HUES6 (cell line): ENCODE measurements at regions not wholly inside any gene's neighbourhood (a gene's known extent, or its start where the extent isn't known, plus 50 kb on each side); places are given as distances from the start of the nearest gene placed in this dataset.

Source experiments
- H3K27ac ChIP-seq: 2 replicates; pipeline ENCODE4 v1.7.0; 2013; ENCODE audit warnings: low read depth, mild to moderate bottlenecking, low read length, inconsistent platforms
- H3K27me3 ChIP-seq: 2 replicates; pipeline ENCODE4 v1.6.1; 2013; ENCODE audit warnings: low read length; ENCODE audit not compliant: control insufficient read depth, insufficient read depth
- H3K36me3 ChIP-seq: 2 replicates; pipeline ENCODE4 v1.6.1; 2013; ENCODE audit warnings: low read length; ENCODE audit not compliant: control insufficient read depth, insufficient read depth
- H3K4me1 ChIP-seq: 2 replicates; pipeline ENCODE4 v1.6.1; 2013; ENCODE audit warnings: low read length; ENCODE audit not compliant: control insufficient read depth, insufficient read depth
- H3K4me3 ChIP-seq: 2 replicates; pipeline ENCODE4 v1.5.1; 2013; ENCODE audit warnings: low read depth, low read length
- H3K9ac ChIP-seq: one replicate; pipeline ENCODE4 v1.6.1; 2013; ENCODE audit warnings: mild to moderate bottlenecking, low read length
- H3K9me3 ChIP-seq: 2 replicates; pipeline ENCODE4 v1.6.1; 2013; ENCODE audit warnings: low read depth, low read length; ENCODE audit not compliant: control insufficient read depth, insufficient read depth

GRCh38 chr5:124195411-124195810, 551.0 kb downstream of the ZNF608 start:
- no peak overlapping the region for H3K4me3 ChIP-seq
- H3K27ac ChIP-seq = no peak overlapping the region
- no peak overlapping the region for H3K9ac ChIP-seq
- H3K9me3 ChIP-seq = peaks cover 2% of the 10 kb centered on the region; the same call in 1 of the 2 replicates
- no peaks in the 10 kb centered on the region for H3K36me3 ChIP-seq
- H3K27me3 ChIP-seq = no peaks in the 10 kb centered on the region
- no peaks in the 10 kb centered on the region for H3K4me1 ChIP-seq

- Histone ChIP-seq H3K27me3 (no peaks in the 10 kb centered on the region), H3K4me3 (no peak overlapping the region), H3K27ac (no peak overlapping the region), H3K9ac (no peak overlapping the region), H3K9me3 (no peaks in the 10 kb centered on the region), H3K4me1 (no peaks in the 10 kb centered on the region), H3K36me3 (no peaks in the 10 kb centered on the region)
Observed at GRCh38 chr5:124194282-124194681, 552.2 kb downstream of the ZNF608 start.

GRCh38 chr5:124193371-124193789, 553.1 kb downstream of the ZNF608 start:
- H3K9ac ChIP-seq = no peak overlapping the region
- H3K27me3 ChIP-seq = no peaks in the 10 kb centered on the region
- no peaks in the 10 kb centered on the region for H3K9me3 ChIP-seq
- no peak overlapping the region for H3K27ac ChIP-seq
- H3K36me3 ChIP-seq = no peaks in the 10 kb centered on the region
- no peak overlapping the region for H3K4me3 ChIP-seq
- no peaks in the 10 kb centered on the region for H3K4me1 ChIP-seq

GRCh38 chr5:124192716-124193115, 553.7 kb downstream of the ZNF608 start:
- Histone ChIP-seq H3K27ac (no peak overlapping the region), H3K36me3 (no peaks in the 10 kb centered on the region), H3K4me1 (no peaks in the 10 kb centered on the region), H3K4me3 (no peak overlapping the region), H3K9ac (no peak overlapping the region), H3K9me3 (no peaks in the 10 kb centered on the region), H3K27me3 (no peaks in the 10 kb centered on the region)

GRCh38 chr5:124185716-124186115, 560.7 kb downstream of the ZNF608 start:
- no peaks in the 10 kb centered on the region for H3K27me3 ChIP-seq
- H3K27ac ChIP-seq = no peak overlapping the region
- no peaks in the 10 kb centered on the region for H3K36me3 ChIP-seq
- no peak overlapping the region for H3K4me3 ChIP-seq
- H3K9me3 ChIP-seq = no peaks in the 10 kb centered on the region
- no peak overlapping the region for H3K9ac ChIP-seq
- H3K4me1 ChIP-seq = no peaks in the 10 kb centered on the region

GRCh38 chr5:124182133-124182532, 564.3 kb downstream of the ZNF608 start:
- H3K27me3 ChIP-seq = no peaks in the 10 kb centered on the region
- H3K4me3 ChIP-seq = no peak overlapping the region
- no peak overlapping the region for H3K27ac ChIP-seq
- H3K4me1 ChIP-seq = no peaks in the 10 kb centered on the region
- no peak overlapping the region for H3K9ac ChIP-seq
- H3K9me3 ChIP-seq = peaks cover 10% of the 10 kb centered on the region; the same call in 1 of the 2 replicates
- H3K36me3 ChIP-seq = no peaks in the 10 kb centered on the region

GRCh38 chr5:124180875-124181461, 565.5 kb downstream of the ZNF608 start:
- no peak overlapping the region for H3K4me3 ChIP-seq
- H3K27me3 ChIP-seq = no peaks in the 10 kb centered on the region
- H3K27ac ChIP-seq = no peak overlapping the region
- no peak overlapping the region for H3K9ac ChIP-seq
- H3K4me1 ChIP-seq = no peaks in the 10 kb centered on the region
- no peaks in the 10 kb centered on the region for H3K36me3 ChIP-seq
- H3K9me3 ChIP-seq = peaks cover 10% of the 10 kb centered on the region; the same call in 1 of the 2 replicates

GRCh38 chr5:124180299-124180874, 566.1 kb downstream of the ZNF608 start:
- Histone ChIP-seq H3K4me3 (no peak overlapping the region), H3K9me3 (peaks cover 10% of the 10 kb centered on the region; the same call in 1 of the 2 replicates), H3K27me3 (no peaks in the 10 kb centered on the region), H3K36me3 (no peaks in the 10 kb centered on the region), H3K9ac (no peak overlapping the region), H3K4me1 (no peaks in the 10 kb centered on the region), H3K27ac (no peak overlapping the region)

- Histone ChIP-seq H3K27me3 (no peaks in the 10 kb centered on the region), H3K4me3 (no peak overlapping the region), H3K36me3 (no peaks in the 10 kb centered on the region), H3K27ac (no peak overlapping the region), H3K9ac (no peak overlapping the region), H3K4me1 (no peaks in the 10 kb centered on the region), H3K9me3 (peaks cover 13% of the 10 kb centered on the region)
Observed at GRCh38 chr5:124179819-124180218, 566.6 kb downstream of the ZNF608 start.

- H3K9me3 ChIP-seq = peaks cover 23% of the 10 kb centered on the region
- no peaks in the 10 kb centered on the region for H3K27me3 ChIP-seq
- no peak overlapping the region for H3K4me3 ChIP-seq
- H3K36me3 ChIP-seq = no peaks in the 10 kb centered on the region
- H3K4me1 ChIP-seq = no peaks in the 10 kb centered on the region
- no peak overlapping the region for H3K9ac ChIP-seq
- H3K27ac ChIP-seq = no peak overlapping the region
Observed at GRCh38 chr5:124178050-124178449, 568.4 kb downstream of the ZNF608 start.

GRCh38 chr5:124176692-124177091, 569.7 kb downstream of the ZNF608 start:
- Histone ChIP-seq H3K9ac (no peak overlapping the region), H3K27me3 (no peaks in the 10 kb centered on the region), H3K4me1 (no peaks in the 10 kb centered on the region), H3K27ac (no peak overlapping the region), H3K9me3 (peaks cover 31% of the 10 kb centered on the region), H3K4me3 (no peak overlapping the region), H3K36me3 (no peaks in the 10 kb centered on the region)
